A673 (cell line): ENCODE measurements at regions not wholly inside any gene's neighbourhood (a gene's known extent, or its start where the extent isn't known, plus 50 kb on each side); places are given as distances from the start of the nearest gene placed in this dataset.

ENCODE experiments used
- BruUV-seq: library from RNA; stranded (reverse); fragments of 400-500 nt; replicated peaks from 2 replicates; lab custom pipeline; 2021; lab: Mats Ljungman, UMichigan
- CTCF ChIA-PET: fragments of 300-600 bp; sonication (Branson Sonifier 250); formaldehyde crosslinking; loops from one replicate; lab custom pipeline; 2022; ENCODE audit warnings: antibody characterized with exemption; lab: Charles Lee
- POLR2A ChIA-PET: fragments of 300-600 bp; sonication (Branson Sonifier 250); formaldehyde crosslinking; loops from one replicate; lab custom pipeline; 2022; ENCODE audit warnings: antibody characterized with exemption; ENCODE audit not compliant: low non-redundant PET; lab: Charles Lee
- DNase-seq: peaks from one replicate; pipeline ENCODE4 v3.0.0-alpha.2; 2015; ENCODE audit warnings: low spot score
- H3K27ac ChIP-seq: fragments of 200-600 bp; sonication (generic); 2 replicates; pipeline ENCODE4 v1.5.1; 2016; ENCODE audit warnings: mixed run types, low read depth, mild to moderate bottlenecking, mixed read lengths, antibody characterized with exemption, low read length; ENCODE audit not compliant: poor library complexity, severe bottlenecking
- H3K27me3 ChIP-seq: fragments of 200-600 bp; sonication (generic); replicated peaks from 2 replicates; pipeline ENCODE4 v1.6.1; 2017; ENCODE audit warnings: mixed run types, low read depth, mild to moderate bottlenecking, mixed read lengths, antibody characterized with exemption, low read length; ENCODE audit not compliant: insufficient read depth, poor library complexity
- H3K36me3 ChIP-seq: fragments of 200-600 bp; sonication (generic); 2 replicates; pipeline ENCODE4 v1.6.1; 2016; ENCODE audit warnings: mixed run types, mild to moderate bottlenecking, mixed read lengths, antibody characterized with exemption, low read length; ENCODE audit not compliant: insufficient read depth, poor library complexity, severe bottlenecking
- H3K4me1 ChIP-seq: fragments of 200-600 bp; sonication (generic); 2 replicates; pipeline ENCODE4 v1.6.1; 2017; ENCODE audit warnings: mixed run types, mild to moderate bottlenecking, mixed read lengths, antibody characterized with exemption, low read length; ENCODE audit not compliant: insufficient read depth, poor library complexity, severe bottlenecking
- H3K4me3 ChIP-seq: fragments of 200-600 bp; sonication (generic); 2 replicates; pipeline ENCODE4 v1.5.1; 2016; ENCODE audit warnings: low read depth, mixed run types, mild to moderate bottlenecking, mixed read lengths, low read length; ENCODE audit not compliant: poor library complexity, severe bottlenecking
- H3K9me3 ChIP-seq: fragments of 200-600 bp; sonication (generic); 2 replicates; pipeline ENCODE4 v1.6.1; 2016; ENCODE audit warnings: mixed run types, low read depth, mild to moderate bottlenecking, mixed read lengths, antibody characterized with exemption, low read length; ENCODE audit not compliant: poor library complexity, severe bottlenecking
- EZH2 ChIP-seq: fragments of 200-600 bp; sonication (generic); IDR thresholded peaks from 2 replicates; pipeline ENCODE4 v1.6.1; 2017; ENCODE audit warnings: borderline replicate concordance, low read depth, mild to moderate bottlenecking, mixed read lengths, antibody characterized with exemption, low read length; ENCODE audit not compliant: poor library complexity, severe bottlenecking
- intact Hi-C: fragments of 100-400 bp; cut with micrococcal nuclease; formaldehyde crosslinking; loops from one replicate; pipeline ENCODE4 v1.10.0; 2022; ENCODE audit not compliant: unreplicated experiment
- TF ChIP-seq, protein P1 (sequence below): fragments of 300-800, 200-600 bp; sonication (generic); conservative IDR thresholded peaks from 2 replicates; pipeline ENCODE4 v1.5.1; 2017; ENCODE audit warnings: low read depth, mild to moderate bottlenecking, antibody characterized with exemption, low read length, moderate library complexity, mixed read lengths

DNA sequence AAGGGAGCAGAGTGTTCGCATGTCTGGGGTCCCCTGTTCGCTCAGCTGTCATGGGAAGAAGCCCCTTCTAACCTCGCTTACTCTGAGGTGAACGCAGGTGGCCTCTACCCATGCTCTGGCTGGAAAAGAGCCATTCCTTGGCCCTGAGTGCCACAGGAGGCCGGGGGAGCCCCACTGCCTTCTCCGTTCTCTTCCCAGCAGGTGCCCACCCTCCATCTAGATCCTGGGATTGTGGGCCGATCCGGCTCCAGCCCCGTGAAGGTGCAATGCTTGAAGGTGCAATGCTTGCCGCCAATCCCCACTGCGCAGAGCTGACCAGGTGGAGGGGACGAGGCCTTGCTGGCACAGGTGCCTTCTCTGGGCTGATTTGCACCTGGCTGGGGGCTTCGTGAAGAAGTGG is 95.4 kb downstream of the MRPL36 start:
- POLR2A ChIA-PET: no interaction called here
- no peaks in the 10 kb centered on the region for H3K9me3 ChIP-seq
- no peak overlapping the region for H3K27ac ChIP-seq
- no peak for DNase-seq
- TF ChIP-seq, protein P1, sequence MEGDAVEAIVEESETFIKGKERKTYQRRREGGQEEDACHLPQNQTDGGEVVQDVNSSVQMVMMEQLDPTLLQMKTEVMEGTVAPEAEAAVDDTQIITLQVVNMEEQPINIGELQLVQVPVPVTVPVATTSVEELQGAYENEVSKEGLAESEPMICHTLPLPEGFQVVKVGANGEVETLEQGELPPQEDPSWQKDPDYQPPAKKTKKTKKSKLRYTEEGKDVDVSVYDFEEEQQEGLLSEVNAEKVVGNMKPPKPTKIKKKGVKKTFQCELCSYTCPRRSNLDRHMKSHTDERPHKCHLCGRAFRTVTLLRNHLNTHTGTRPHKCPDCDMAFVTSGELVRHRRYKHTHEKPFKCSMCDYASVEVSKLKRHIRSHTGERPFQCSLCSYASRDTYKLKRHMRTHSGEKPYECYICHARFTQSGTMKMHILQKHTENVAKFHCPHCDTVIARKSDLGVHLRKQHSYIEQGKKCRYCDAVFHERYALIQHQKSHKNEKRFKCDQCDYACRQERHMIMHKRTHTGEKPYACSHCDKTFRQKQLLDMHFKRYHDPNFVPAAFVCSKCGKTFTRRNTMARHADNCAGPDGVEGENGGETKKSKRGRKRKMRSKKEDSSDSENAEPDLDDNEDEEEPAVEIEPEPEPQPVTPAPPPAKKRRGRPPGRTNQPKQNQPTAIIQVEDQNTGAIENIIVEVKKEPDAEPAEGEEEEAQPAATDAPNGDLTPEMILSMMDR: no peak
- no peak overlapping the region for H3K4me3 ChIP-seq
- no peaks in the 10 kb centered on the region for H3K36me3 ChIP-seq
- BruUV-seq: no TSS peak
- intact Hi-C loops: no loop called here
- H3K4me1 ChIP-seq: no peaks in the 10 kb centered on the region
- peaks cover 8% of the 10 kb centered on the region for H3K27me3 ChIP-seq
- CTCF ChIA-PET: no interaction called here

DNA sequence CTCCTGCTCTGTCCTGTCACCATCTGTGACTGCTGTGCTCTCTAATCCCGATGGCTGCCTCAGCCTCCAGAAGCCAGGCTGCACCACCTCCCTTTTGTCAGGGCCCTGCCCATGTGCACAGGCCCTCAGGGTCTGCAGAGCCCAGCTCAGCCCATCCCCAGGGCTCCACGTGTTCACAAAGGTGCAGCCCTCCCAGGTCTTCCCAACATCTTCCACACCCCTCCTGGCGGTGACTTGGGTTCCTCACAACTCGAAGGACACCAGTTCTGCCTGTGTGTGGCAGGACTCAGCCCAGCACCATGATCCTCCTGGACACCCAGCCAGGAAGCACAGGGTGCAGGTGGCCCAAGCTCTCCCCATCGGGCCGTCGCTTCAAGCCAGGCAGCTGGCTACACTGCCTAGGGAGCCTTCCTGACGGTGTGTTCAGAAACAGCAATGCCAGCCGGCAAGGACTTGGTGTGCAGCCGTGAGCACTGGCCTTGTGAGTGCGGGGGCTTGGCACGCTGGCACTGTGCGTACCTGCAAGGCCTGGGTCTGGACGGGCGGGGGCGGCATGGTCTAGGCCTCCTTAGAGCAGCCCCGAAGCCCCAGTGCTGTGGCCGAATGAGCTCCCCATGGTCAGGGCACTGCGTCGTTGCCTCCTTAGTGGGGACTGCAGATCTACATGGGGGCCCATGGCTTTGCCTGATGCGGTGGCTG is 96.1 kb downstream of the MRPL36 start:
- Histone ChIP-seq H3K4me3 (no peak overlapping the region), H3K27ac (no peak overlapping the region), H3K36me3 (no peaks in the 10 kb centered on the region), H3K4me1 (no peaks in the 10 kb centered on the region), H3K27me3 (peaks cover under 1% of the 10 kb centered on the region), H3K9me3 (no peaks in the 10 kb centered on the region)
- ChIA-PET CTCF (no interaction called here), POLR2A (no interaction called here)
- TF ChIP-seq, protein P1: no peak
- TF ChIP-seq EZH2: no peak
- intact Hi-C loops: no loop called here
- no TSS peak for BruUV-seq
- DNase-seq: no peak

- H3K4me3 ChIP-seq: no peak overlapping the region
- H3K9me3 ChIP-seq: no peaks in the 10 kb centered on the region
- H3K4me1 ChIP-seq: no peaks in the 10 kb centered on the region
- intact Hi-C loops: no loop called here
- no peak for TF ChIP-seq EZH2
- TF ChIP-seq, protein P1: no peak
- no peak for DNase-seq
- H3K27me3 ChIP-seq: peaks cover 9% of the 10 kb centered on the region
- H3K27ac ChIP-seq: no peak overlapping the region
- no peaks in the 10 kb centered on the region for H3K36me3 ChIP-seq
- POLR2A ChIA-PET: no interaction called here
- CTCF ChIA-PET: no interaction called here
- BruUV-seq: no TSS peak
These were observed 97.3 kb downstream of the MRPL36 start for GRCh38 chr5:1702318-1702717.
